ENCODE measurements at regions not wholly inside any gene's neighbourhood (a gene's known extent, or its start where the extent isn't known, plus 50 kb on each side); places are given as distances from the start of the nearest gene placed in this dataset.
"Not testable (repeated sequence)": the region's sequence is repeated elsewhere in the genome, so short reads cannot be mapped to it uniquely, and the experiment has no call there.

DNA sequence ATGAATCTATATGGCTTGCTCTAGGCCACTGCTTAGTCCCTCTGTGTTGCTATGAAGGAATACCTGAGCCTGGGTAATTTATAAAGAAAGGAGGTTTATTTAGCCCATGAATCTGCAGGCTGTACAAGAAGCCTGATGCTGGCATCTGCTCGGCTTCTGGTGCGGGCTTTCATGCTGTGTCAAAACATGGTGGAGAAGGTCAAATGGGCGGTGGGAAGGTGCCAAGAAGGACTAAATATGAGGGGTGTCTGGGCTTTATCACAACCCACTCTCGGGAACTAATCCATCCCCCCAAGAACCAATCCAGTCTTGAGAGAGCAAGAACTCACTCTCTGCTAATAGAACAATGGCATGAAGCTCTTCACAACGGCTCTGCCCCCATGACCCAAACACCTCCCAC lies 481.6 kb downstream of the EIPR1 start:
- no peak for DNase-seq (ENCODE audit: low read depth)

DNA sequence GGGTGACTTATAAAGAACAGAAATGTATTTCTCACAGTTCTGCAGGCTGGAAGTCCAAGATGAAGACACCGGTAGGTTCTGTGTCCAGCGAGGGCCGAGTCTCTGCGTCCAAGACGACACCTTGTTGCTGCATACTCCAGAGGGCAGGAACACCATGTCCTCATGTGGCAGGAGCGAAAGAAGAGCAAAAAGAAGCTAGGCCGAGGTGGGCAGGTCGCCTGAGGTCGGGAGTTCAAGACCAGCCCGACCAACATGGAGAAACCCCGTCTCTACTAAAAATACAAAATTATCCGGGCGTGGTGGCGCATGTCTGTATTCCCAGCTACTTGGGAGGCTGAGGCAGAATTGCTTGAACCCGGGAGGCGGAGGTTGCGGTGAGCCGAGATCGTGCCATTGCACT lies 483.6 kb downstream of the EIPR1 start:
- not testable (repeated sequence) for DNase-seq (ENCODE audit: low read depth)

DNA sequence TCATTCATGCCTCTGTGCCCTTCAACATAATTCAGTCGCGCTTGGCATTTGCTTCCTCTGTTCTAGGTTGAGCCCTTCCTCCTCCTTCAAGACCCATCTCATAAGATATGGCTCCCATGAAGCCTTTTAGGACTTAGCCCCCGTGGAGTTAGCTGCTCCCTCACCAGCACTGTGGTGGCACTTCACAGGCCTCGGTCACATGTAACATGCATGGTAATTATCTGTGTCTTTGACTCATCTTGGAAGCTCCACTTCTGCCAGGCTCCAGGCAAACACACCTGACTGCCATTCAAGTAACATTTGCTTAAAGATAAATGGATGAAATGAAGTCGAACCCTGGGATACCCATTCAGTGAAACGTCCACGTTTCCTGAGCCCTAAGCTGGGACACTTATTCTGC lies 484.7 kb downstream of the EIPR1 start:
- no peak for DNase-seq (ENCODE audit: low read depth)

DNA sequence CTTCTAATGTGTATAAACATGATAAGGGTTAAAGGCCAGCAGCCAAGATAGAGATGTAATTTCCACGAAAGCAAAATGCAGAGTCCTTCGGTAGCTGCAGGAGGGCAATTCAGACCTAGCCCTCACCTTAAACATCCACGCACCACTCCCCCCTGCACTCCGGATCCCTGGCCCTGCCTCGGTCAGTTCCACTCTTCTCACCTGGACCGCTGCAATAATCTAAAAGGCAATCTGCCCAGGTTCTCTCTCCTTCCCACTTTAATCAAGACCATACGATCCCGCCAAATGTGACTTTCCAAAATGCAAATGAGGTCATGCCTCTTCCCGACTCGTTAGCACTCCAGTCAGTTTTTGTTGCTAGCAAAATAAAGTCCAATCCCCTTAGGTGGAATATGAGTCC lies 485.2 kb downstream of the EIPR1 start:
- no peak for DNase-seq (ENCODE audit: low read depth)

DNA sequence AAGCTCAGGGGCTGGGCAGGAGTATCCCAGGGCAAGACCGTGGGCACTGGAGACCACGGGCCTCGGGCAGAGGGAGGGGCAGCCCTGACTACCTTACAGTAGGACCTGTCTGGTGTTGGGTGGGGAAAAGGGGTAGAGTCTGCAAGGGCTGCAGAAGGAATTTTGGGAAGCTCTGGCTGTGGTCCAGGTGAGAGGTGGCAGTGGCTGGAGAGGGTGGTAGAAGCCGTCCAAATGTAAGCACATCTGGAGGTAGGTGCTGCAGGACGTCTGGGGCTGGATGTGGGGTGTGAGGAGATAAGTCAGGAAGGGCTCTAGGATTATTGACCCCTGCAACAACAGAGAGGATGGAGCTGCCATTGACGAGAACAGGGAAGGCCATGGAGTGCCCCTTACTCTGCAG lies 486.7 kb downstream of the EIPR1 start:
- no peak for DNase-seq (ENCODE audit: low read depth)

GRCh38 chr2:2890246-2890645 lies 487.4 kb downstream of the EIPR1 start:
- DNase-seq (ENCODE audit: low read depth): no peak

DNA sequence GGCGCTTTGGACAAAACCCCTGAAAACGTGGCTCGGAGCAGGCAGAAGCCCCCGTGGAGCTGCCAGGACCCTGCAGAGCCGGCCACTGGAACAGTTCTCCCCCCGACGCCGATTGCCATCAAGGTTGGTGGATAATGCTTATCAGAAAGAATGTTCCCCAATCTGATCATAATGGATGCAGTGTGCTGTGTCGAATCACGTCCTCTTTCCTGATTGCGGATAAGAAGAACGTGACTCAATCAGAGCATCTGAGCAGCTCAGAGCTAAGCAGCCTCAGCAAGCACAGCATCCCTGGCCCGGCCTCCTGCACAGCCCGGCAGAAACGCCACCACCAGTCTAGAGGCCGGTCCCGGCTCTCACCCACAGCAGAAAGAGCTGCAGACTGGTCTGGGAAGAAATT lies 488.0 kb downstream of the EIPR1 start:
- no peak for DNase-seq (ENCODE audit: low read depth)

GRCh38 chr2:2889141-2889540 lies 488.5 kb downstream of the EIPR1 start:
- no peak for DNase-seq (ENCODE audit: low read depth)

DNA sequence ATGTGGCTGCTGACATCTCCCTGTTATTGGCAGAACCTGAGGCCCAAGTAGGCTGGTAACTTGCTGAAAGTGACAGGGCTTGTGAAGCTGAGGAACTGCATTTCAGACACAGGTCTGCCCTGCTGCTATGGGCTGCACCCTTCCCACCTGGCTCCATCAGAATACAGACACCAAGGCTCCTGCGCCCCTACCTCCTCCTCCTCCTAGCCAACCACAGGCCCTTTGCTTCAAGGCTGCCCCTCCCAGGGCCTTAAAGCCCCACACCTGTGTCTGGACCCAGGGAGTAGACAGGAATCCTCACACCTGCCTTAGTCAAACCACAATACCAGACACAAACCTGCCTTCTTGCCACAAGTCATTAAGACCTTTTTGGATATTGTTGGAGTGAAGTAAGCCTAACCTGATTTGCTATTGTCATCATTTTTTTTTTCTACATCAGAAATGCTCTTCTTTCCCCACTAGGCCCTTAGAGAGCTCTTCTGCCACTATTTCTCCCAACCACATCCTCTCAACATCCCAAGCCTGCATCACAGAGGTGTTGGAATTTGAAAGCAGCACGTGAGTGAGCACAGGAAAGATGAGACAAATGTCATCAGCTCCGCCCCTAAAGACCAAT lies 489.7 kb downstream of the EIPR1 start:
- DNase-seq (ENCODE audit: low read depth): no peak

DNA sequence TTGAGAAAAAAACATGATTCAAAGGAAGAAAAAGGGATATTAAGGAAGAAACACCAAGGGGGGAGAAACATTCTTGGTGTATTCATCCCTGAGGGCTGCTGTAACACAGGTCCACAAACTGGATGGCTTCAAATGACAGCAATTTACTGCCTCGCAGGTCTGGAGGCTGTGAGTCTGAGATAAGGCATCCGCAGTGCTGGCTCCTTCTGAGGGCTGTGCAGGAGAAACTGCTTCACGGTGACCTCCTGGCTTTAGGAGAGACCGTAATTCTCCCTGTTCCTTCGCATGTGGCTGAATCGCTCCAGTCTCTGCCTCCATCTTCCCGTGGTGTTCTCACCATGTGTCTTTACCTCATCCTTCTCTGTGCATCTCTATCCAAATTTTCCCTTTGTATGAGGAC lies 490.7 kb downstream of the EIPR1 start:
- DNase-seq (ENCODE audit: low read depth): no peak

DNA sequence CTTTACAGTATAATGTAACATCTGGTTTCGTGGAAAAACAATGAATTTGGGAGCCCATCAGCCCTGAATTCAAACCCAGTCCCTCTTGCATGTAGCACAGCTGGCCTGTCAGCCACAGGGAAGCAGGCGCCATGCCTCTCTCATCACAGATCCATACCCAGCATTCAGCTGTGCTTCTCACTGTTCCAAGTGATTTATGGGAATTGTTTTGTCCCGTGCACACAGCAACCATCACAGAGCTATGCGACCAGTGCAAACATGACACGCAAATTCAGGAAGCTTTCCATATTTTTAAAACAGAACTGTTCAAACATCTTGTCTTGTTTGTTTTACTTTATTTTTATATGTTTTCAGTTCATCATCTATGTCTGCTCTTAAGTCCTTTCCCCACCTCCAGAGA lies 496.1 kb downstream of the EIPR1 start:
- DNase-seq (ENCODE audit: low read depth): no peak

DNA sequence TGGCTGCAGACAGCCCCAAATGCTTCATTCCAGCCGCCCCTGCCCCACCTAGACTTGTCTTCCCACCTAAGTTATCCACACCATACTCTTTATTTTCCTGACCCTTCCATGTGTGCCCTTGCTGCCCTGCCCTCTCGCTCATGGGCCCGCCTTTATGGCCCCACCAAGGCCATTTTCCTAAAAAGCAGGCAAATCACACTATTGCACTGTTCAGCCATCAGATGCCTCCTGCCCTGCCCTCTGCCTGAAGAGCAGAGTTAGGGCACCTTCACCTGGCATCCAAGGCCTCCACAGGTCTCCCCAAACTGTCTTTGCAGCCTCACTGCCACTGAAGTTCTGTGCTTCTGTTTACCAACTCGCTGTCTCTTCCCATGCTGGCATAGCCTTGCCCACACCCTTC lies 496.7 kb downstream of the EIPR1 start:
- no peak for DNase-seq (ENCODE audit: low read depth)

- no peak for DNase-seq (ENCODE audit: low read depth)
Observed at GRCh38 chr2:2879781-2880180, 497.8 kb downstream of the EIPR1 start.

DNA sequence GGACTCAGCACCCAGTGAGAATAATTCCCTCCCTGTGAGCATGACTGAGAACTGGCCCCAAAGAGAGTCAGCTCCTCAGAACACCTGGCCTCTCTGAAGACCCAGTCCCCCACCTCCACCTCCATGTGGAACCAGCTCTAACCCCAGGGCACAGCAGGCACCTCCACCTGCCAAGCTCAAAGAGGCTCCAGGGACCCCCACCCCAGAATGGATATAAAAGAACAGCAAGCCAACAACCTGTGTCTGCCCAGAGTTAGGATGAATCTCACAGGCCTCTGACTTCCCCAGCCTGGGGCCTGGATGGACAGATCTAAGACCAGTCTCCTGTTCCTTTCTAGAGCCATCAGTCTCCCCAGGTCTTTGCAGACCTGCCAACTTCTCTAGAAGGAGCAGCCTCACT lies 498.5 kb downstream of the EIPR1 start:
- no peak for DNase-seq (ENCODE audit: low read depth)

GRCh38 chr2:2877427-2877826 lies 500.2 kb downstream of the EIPR1 start:
- no peak for DNase-seq (ENCODE audit: low read depth)

GRCh38 chr2:2876331-2877221 lies 501.0 kb downstream of the EIPR1 start:
- no peak for DNase-seq (ENCODE audit: low read depth)

DNA sequence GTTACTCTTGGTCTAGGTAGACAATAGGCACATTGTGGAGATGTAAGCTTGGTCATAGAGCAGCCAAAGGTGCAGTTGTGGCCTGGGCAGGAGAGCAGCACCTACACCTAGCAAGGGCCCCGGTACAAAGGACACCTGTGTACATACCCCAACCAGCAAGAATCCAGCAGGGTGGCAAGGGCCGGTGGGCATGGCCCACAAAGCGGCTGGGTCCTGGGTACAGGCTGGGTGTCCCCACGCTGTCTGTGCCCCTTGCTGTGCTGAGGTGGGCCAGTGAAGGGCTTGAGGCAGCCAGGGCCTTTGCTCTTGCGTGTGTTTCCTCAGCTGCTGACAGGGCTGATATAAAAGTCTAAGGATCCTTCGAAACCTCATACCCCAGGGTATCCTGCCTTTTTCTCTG lies 501.8 kb downstream of the EIPR1 start:
- no peak for DNase-seq (ENCODE audit: low read depth)

GRCh38 chr2:2875296-2875695 lies 502.3 kb downstream of the EIPR1 start:
- no peak for DNase-seq (ENCODE audit: low read depth)

DNA sequence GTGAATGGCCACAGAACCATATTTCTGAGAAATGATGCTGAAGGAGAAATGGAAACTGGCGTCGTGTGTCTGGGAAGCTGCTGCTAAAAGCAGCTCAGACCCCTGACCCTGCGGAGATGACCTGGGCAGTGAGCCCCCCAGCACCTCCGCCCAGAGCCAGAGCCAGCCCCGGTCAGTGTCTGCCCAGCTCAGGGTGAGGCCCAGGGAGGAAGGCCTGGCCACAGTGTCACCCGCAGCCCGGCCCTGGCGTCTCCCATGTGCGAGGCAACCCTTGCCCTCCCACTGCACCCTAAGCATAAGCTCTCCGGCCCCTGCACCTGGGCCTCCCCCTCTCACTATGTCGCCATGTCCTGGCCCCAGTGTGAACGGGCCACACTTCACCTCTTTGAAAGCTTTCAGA lies 502.8 kb downstream of the EIPR1 start:
- no peak for DNase-seq (ENCODE audit: low read depth)

DNA sequence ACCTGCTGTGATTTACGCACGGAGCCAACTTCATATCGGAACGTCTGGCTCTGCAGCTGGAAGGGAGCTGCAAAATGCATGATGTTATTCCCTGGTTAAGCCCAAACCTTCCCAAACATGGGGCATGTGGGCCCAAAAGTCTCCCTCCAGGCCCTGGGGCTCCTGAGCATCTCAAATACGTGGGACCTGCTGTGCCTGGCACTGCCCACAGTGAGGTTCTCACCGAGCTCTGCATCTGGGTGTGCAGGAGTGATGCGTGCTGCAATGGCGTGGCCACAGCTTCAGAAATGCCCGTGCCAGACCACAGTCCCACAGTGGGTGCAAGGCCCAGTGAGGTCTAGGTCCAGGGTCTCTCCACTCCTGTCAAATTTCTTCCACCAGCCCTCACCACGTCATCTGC lies 503.3 kb downstream of the EIPR1 start:
- no peak for DNase-seq (ENCODE audit: low read depth)

DNA sequence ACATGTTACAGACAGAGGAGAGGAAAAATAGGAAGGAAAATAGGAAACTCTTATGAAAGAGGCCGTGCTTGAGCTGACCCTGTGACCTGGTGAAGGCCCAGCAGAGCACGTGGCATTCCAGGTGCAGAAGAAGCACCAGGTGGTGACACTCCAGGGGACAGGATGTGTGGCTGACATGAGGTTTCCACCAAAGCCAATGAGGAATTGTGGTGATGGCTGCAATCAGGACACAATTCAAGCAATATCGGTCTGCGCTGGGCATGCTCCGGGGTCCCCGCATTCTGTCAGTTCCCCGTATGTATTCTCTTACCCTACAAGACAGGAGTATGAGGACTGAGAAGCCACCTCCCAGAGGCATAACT lies 504.2 kb downstream of the EIPR1 start:
- no peak for DNase-seq (ENCODE audit: low read depth)

- DNase-seq (ENCODE audit: low read depth): no peak
Observed at GRCh38 chr2:2872713-2873449, 504.7 kb downstream of the EIPR1 start.

DNA sequence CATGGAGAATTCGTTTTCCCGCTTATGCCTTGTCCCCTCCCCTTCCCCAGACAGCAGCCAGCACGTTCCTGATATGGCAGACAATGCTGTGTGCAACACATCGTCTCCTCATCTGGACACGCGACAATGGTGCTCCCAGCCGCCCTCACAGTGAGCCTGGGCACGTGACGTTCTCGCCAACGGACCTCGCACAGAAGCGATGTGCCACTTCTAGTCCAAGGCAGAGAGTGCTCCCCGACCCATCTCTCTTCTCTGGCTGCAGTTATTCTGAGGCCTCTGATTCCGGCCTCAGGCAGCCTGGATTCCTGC lies 505.4 kb downstream of the EIPR1 start:
- DNase-seq (ENCODE audit: low read depth): no peak
